MM.1S (cell line): ENCODE measurements at regions not wholly inside any gene's neighbourhood (a gene's known extent, or its start where the extent isn't known, plus 50 kb on each side); places are given as distances from the start of the nearest gene placed in this dataset.

Source experiments
- CTCF ChIP-seq: fragments of 300-600 bp; sonication (generic); IDR thresholded peaks from 2 replicates; pipeline ENCODE4 v1.5.1; 2016; ENCODE audit warnings: antibody characterized with exemption, low read length, mixed read lengths
- EZH2 ChIP-seq: fragments of 300-600 bp; sonication (generic); optimal IDR thresholded peaks from 2 replicates; pipeline ENCODE3; 2017; ENCODE audit warnings: low read depth, mild to moderate bottlenecking, antibody characterized with exemption, low read length, mixed read lengths
- EZH2phosphoT487 ChIP-seq: fragments of 300-600 bp; sonication (generic); IDR thresholded peaks from 2 replicates; pipeline ENCODE4 v1.6.1; 2018; ENCODE audit warnings: antibody characterized with exemption, low read length

GRCh38 chr12:11556682-11557081, 92.8 kb upstream of the ETV6 start:
- TF ChIP-seq CTCF (no peak), EZH2 (no peak), EZH2phosphoT487 (no peak)
